ENCODE measurements at regions not wholly inside any gene's neighbourhood (a gene's known extent, or its start where the extent isn't known, plus 50 kb on each side); places are given as distances from the start of the nearest gene placed in this dataset.

DNA sequence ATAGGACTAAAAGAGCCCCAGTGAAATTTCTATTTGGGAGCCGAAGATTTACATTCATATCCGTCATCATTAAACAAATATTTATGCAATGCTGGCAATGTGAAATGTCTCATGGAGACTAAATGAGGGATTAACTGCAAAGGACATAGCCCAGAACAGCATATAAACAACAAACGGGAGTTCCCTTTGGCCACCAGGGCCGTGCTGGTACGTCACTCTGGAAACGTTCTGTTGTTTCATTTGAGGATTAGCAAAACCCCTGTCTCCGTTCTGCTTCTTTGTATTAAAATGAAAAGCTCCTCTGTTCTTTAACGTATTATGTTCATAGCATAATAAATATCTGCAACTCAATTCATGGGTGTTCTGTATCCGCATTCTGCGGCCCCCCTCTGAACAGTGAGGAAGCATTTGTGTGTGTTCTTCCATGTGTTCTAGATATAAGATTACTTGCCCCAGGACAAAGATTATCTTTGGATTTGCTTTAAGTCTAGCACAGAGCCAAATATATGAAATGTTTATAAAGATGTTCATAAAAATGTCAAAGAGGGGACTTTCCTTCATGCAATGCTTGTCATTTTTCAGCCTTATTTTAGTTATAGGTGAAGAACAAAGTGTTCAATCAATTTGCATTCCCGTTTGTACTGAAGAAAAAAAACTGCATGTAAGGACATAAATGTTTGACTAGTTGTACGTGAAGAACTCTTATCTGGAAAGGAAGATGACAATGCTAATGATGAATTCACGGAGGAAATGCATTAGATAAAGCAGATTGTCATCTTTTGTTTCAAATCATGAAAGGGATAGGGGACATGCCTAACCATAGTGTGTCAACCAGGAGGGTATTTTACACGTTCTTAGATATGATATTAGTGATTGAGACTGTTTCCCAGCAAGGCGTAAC, 90.0 kb upstream of the TNFAIP3 start:
- Mint-ChIP-seq H3K4me1 (peaks cover 7% of the 10 kb centered on the region), H3K27ac (no peak overlapping the region), H3K36me3 (ENCODE audit: low read depth) (peaks cover 2% of the 10 kb centered on the region), H3K4me3 (no peak overlapping the region), H3K27me3 (no peaks in the 10 kb centered on the region)
- no peaks in the 10 kb centered on the region for H3K9me3 ChIP-seq (ENCODE audit: control insufficient read depth, low read length, poor library complexity, severe bottlenecking)
- DNase-seq (no peak), ATAC-seq (peak; percentile 14)

GRCh38 chr6:137777687-137778075, 89.4 kb upstream of the TNFAIP3 start:
- H3K4me3 Mint-ChIP-seq: no peak overlapping the region
- H3K36me3 Mint-ChIP-seq (ENCODE audit: low read depth): peaks cover 2% of the 10 kb centered on the region
- DNase-seq (no peak), ATAC-seq (no peak)
- H3K27ac Mint-ChIP-seq: no peak overlapping the region
- H3K4me1 Mint-ChIP-seq: peaks cover 7% of the 10 kb centered on the region
- H3K9me3 ChIP-seq (ENCODE audit: control insufficient read depth, low read length, poor library complexity, severe bottlenecking): no peaks in the 10 kb centered on the region
- H3K27me3 Mint-ChIP-seq: no peaks in the 10 kb centered on the region

- Mint-ChIP-seq H3K27me3 (no peaks in the 10 kb centered on the region), H3K4me1 (peaks cover 6% of the 10 kb centered on the region), H3K27ac (peak overlapping the region; percentile 39), H3K36me3 (ENCODE audit: low read depth) (peaks cover 4% of the 10 kb centered on the region), H3K4me3 (no peak overlapping the region)
- no peak for ATAC-seq
- H3K9me3 ChIP-seq (ENCODE audit: control insufficient read depth, low read length, poor library complexity, severe bottlenecking): no peaks in the 10 kb centered on the region
- DNase-seq: no peak
Observed at GRCh38 chr6:137779982-137780381, 87.1 kb upstream of the TNFAIP3 start.

- DNase-seq (no peak), ATAC-seq (no peak)
- Mint-ChIP-seq H3K36me3 (ENCODE audit: low read depth) (peaks cover 4% of the 10 kb centered on the region), H3K4me3 (no peak overlapping the region), H3K27me3 (no peaks in the 10 kb centered on the region), H3K27ac (peak overlapping the region; percentile 39), H3K4me1 (peaks cover 6% of the 10 kb centered on the region)
- H3K9me3 ChIP-seq (ENCODE audit: control insufficient read depth, low read length, poor library complexity, severe bottlenecking): no peaks in the 10 kb centered on the region
Observed at GRCh38 chr6:137780447-137781034, 86.5 kb upstream of the TNFAIP3 start.

- no peaks in the 10 kb centered on the region for H3K27me3 Mint-ChIP-seq
- H3K36me3 Mint-ChIP-seq (ENCODE audit: low read depth): peaks cover 4% of the 10 kb centered on the region
- ATAC-seq: no peak
- peaks cover 6% of the 10 kb centered on the region for H3K4me1 Mint-ChIP-seq
- DNase-seq: no peak
- no peak overlapping the region for H3K4me3 Mint-ChIP-seq
- H3K9me3 ChIP-seq (ENCODE audit: control insufficient read depth, low read length, poor library complexity, severe bottlenecking): no peaks in the 10 kb centered on the region
- H3K27ac Mint-ChIP-seq: peak overlapping the region; percentile 81
Observed at GRCh38 chr6:137781639-137782038, 85.4 kb upstream of the TNFAIP3 start.

DNA sequence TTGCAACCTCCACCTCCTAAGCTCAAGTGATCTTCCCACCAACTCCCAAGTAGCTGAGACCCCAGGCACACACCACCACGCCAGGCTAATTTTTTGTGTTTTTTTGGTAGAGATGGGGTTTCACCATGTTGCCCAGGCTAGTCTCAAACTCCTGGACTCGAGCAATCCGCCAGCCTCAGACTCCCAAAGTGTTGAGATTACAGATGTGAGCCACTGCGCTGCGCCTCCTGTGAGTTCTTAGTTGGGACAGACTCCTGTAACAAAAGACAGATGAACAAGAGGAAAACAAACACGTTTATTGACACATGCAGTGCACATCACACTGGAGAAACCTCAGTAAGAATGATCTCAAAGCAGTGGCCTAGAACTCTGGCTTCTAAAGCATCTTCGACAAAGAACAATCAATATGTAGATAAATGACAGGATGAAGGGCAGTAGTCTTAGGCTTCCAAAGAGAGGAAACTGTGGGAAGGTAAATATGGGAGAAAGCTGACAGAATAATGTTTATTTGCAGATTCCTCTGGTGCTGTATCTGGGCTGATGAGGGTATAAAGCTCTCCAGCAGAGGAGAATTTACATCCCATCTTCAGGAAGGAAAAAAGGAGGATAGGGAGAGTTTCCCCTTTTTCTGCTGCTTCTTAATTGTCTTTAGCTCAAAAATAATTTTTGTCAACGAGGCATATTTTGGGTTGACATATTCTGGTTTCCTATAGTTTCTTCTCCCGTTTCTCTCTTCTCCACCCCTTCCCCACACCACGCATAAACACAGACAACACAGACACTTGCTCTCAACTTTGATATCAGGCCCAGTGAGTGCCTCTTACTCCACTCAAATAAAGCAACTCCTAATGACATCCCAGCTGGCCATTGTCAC, 84.7 kb upstream of the TNFAIP3 start:
- peak overlapping the region; percentile 81 for H3K27ac Mint-ChIP-seq
- H3K27me3 Mint-ChIP-seq: no peaks in the 10 kb centered on the region

DNA sequence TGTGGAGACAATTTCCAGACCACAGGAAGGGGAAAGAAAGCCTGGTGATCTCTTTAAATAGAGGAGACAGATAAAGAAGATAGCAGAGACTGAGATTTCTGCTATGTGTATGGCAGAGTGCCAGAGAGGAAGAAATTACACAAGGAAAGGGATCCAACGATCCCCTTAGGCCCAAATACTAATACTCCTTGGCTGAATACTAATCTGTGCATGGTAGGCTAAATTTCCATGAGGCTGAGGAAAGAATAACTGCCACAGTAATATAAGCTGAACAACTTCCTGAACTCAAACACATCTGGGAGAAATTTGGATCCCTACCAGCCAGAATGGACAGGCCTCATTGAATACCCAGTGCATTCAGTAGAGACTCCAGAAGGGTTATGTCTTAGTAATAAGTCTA, 83.3 kb upstream of the TNFAIP3 start:
- Mint-ChIP-seq H3K4me1 (peaks cover 4% of the 10 kb centered on the region), H3K4me3 (no peak overlapping the region), H3K36me3 (ENCODE audit: low read depth) (peaks cover 4% of the 10 kb centered on the region)

More for the DNA sequence above, 84.7 kb upstream of the TNFAIP3 start:
- Mint-ChIP-seq H3K4me1 (peaks cover 3% of the 10 kb centered on the region), H3K4me3 (no peak overlapping the region), H3K36me3 (ENCODE audit: low read depth) (peaks cover 4% of the 10 kb centered on the region)
- DNase-seq (no peak), ATAC-seq (no peak)
- no peaks in the 10 kb centered on the region for H3K9me3 ChIP-seq (ENCODE audit: control insufficient read depth, low read length, poor library complexity, severe bottlenecking)

DNA sequence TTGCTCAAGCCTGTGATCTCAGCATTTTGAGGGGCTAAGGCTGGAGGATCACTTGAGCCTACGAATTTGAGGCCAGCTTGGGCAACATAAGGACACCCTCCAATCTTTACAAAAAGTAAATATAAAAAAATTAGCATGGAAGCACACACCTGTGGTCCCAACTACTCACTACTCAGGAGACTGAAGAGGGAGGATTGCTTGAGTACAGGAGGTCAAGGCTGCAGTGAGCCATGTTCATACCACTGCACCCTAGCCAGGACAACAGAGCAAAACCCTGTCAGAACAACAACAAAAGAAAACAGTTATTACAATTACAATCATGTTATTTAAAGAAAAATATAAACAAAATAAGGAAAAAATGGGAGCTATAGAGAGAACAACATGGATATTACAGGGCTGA, 82.5 kb upstream of the TNFAIP3 start:
- Mint-ChIP-seq H3K36me3 (ENCODE audit: low read depth) (peaks cover 4% of the 10 kb centered on the region), H3K27ac (no peak overlapping the region), H3K4me1 (peaks cover 5% of the 10 kb centered on the region), H3K4me3 (no peak overlapping the region), H3K27me3 (no peaks in the 10 kb centered on the region)
- DNase-seq (no peak), ATAC-seq (no peak)
- H3K9me3 ChIP-seq (ENCODE audit: control insufficient read depth, low read length, poor library complexity, severe bottlenecking): no peaks in the 10 kb centered on the region

More for the DNA sequence above, 83.3 kb upstream of the TNFAIP3 start:
- H3K27ac Mint-ChIP-seq: peak overlapping the region; percentile 81
- H3K27me3 Mint-ChIP-seq: no peaks in the 10 kb centered on the region
- no peak for ATAC-seq
- DNase-seq: no peak
- no peaks in the 10 kb centered on the region for H3K9me3 ChIP-seq (ENCODE audit: control insufficient read depth, low read length, poor library complexity, severe bottlenecking)

DNA sequence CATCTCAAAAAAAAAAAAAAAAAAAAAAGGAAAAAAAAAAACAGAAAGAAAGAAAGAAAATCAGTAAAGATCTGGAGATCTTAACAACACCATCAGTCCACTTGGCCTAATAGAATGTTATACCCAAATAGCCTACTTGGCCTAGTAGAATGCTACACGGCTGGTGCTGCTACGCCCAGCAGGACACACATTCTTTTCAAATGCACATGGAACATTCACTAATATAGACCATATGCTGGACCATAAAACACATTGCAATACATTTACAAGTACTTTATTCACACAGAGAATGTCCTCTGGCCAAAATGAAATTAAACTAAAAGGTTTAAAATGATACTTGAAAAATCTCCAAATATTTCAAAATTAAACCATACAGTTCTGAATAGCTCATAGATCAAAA, 80.0 kb upstream of the TNFAIP3 start:
- H3K4me1 Mint-ChIP-seq: peaks cover 27% of the 10 kb centered on the region
- DNase-seq (no peak), ATAC-seq (no peak)
- H3K27me3 Mint-ChIP-seq: no peaks in the 10 kb centered on the region
- H3K9me3 ChIP-seq (ENCODE audit: control insufficient read depth, low read length, poor library complexity, severe bottlenecking): no peaks in the 10 kb centered on the region
- H3K36me3 Mint-ChIP-seq (ENCODE audit: low read depth): peaks cover 2% of the 10 kb centered on the region
- no peak overlapping the region for H3K4me3 Mint-ChIP-seq
- peak overlapping the region; percentile 53 for H3K27ac Mint-ChIP-seq

DNA sequence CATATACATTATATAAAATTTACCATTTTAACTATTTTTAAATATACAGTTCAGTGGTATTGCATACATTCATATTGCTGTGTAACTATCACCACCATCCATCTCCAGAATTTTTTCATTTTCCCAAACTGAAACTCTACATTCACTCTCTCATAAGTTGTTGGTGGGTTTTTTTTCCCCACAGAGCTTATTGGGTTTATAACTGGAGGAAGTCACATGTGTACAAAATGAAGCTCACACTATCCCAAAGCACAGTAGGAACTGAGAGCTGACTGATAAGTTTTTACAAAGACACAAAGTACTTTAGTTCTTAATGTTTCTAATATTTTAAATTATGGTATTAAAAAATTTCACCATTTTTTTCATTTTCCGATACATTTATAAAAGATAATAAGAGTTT, 78.8 kb upstream of the TNFAIP3 start:
- Mint-ChIP-seq H3K4me1 (peaks cover 29% of the 10 kb centered on the region), H3K4me3 (no peak overlapping the region), H3K36me3 (ENCODE audit: low read depth) (no peaks in the 10 kb centered on the region), H3K27me3 (no peaks in the 10 kb centered on the region), H3K27ac (no peak overlapping the region)
- DNase-seq: no peak
- ATAC-seq: no peak
- no peaks in the 10 kb centered on the region for H3K9me3 ChIP-seq (ENCODE audit: control insufficient read depth, low read length, poor library complexity, severe bottlenecking)

- no peaks in the 10 kb centered on the region for H3K9me3 ChIP-seq (ENCODE audit: control insufficient read depth, low read length, poor library complexity, severe bottlenecking)
- peaks cover 48% of the 10 kb centered on the region for H3K4me1 Mint-ChIP-seq
- H3K27ac Mint-ChIP-seq: peak overlapping the region; percentile 95
- peak overlapping the region; percentile 73 for H3K4me3 Mint-ChIP-seq
- peak; percentile 20 for ATAC-seq
- no peaks in the 10 kb centered on the region for H3K27me3 Mint-ChIP-seq
- H3K36me3 Mint-ChIP-seq (ENCODE audit: low read depth): no peaks in the 10 kb centered on the region
- no peak for DNase-seq
Observed at GRCh38 chr6:137791281-137792159, 75.5 kb upstream of the TNFAIP3 start.

- no peaks in the 10 kb centered on the region for H3K36me3 Mint-ChIP-seq (ENCODE audit: low read depth)
- no peak for DNase-seq
- no peaks in the 10 kb centered on the region for H3K27me3 Mint-ChIP-seq
- no peaks in the 10 kb centered on the region for H3K9me3 ChIP-seq (ENCODE audit: control insufficient read depth, low read length, poor library complexity, severe bottlenecking)
- H3K4me3 Mint-ChIP-seq: peak overlapping the region; percentile 73
- peak; percentile 30 for ATAC-seq
- H3K4me1 Mint-ChIP-seq: peaks cover 48% of the 10 kb centered on the region
- H3K27ac Mint-ChIP-seq: peak overlapping the region; percentile 95
Observed at GRCh38 chr6:137792160-137793033, 74.7 kb upstream of the TNFAIP3 start.
